ENCODE measurements at regions not wholly inside any gene's neighbourhood (a gene's known extent, or its start where the extent isn't known, plus 50 kb on each side); places are given as distances from the start of the nearest gene placed in this dataset.

GRCh38 chrX:147637190-147637589 lies 274.5 kb upstream of the FMR1 start:
- H3K27ac Mint-ChIP-seq (ENCODE audit: unreplicated experiment), result no peak overlapping the region
- no peaks in the 10 kb centered on the region for H3K27me3 Mint-ChIP-seq (ENCODE audit: low read depth)
- H3K4me1 Mint-ChIP-seq, result no peaks in the 10 kb centered on the region
- H3K9me3 Mint-ChIP-seq, result peaks cover 9% of the 10 kb centered on the region
- TF ChIP-seq CTCF (conservative IDR thresholded peaks at IDR 0.05), result no peak
- no peak for DNase-seq (ENCODE audit: low read depth, low spot score)
- H3K4me3 Mint-ChIP-seq, result no peak overlapping the region
- H3K36me3 Mint-ChIP-seq (ENCODE audit: low read depth), result no peaks in the 10 kb centered on the region

GRCh38 chrX:147646949-147647723 lies 264.6 kb upstream of the FMR1 start:
- H3K4me1 Mint-ChIP-seq, result no peaks in the 10 kb centered on the region
- H3K36me3 Mint-ChIP-seq (ENCODE audit: low read depth), result peaks cover 2% of the 10 kb centered on the region
- no peak for DNase-seq (ENCODE audit: low read depth, low spot score)
- no peak for TF ChIP-seq CTCF (conservative IDR thresholded peaks at IDR 0.05)
- no peak overlapping the region for H3K4me3 Mint-ChIP-seq
- H3K27me3 Mint-ChIP-seq (ENCODE audit: low read depth), result no peaks in the 10 kb centered on the region
- H3K9me3 Mint-ChIP-seq, result peaks cover 13% of the 10 kb centered on the region
- H3K27ac Mint-ChIP-seq (ENCODE audit: unreplicated experiment), result no peak overlapping the region

GRCh38 chrX:147675819-147676218 lies 235.9 kb upstream of the FMR1 start:
- no peak for DNase-seq (ENCODE audit: low read depth, low spot score)
- peaks cover 3% of the 10 kb centered on the region for H3K36me3 Mint-ChIP-seq (ENCODE audit: low read depth)
- TF ChIP-seq CTCF (conservative IDR thresholded peaks at IDR 0.05), result no peak
- H3K4me1 Mint-ChIP-seq, result no peaks in the 10 kb centered on the region
- H3K27me3 Mint-ChIP-seq (ENCODE audit: low read depth), result peaks cover 9% of the 10 kb centered on the region
- H3K27ac Mint-ChIP-seq (ENCODE audit: unreplicated experiment), result no peak overlapping the region
- peaks cover 8% of the 10 kb centered on the region for H3K9me3 Mint-ChIP-seq
- H3K4me3 Mint-ChIP-seq, result no peak overlapping the region

- no peak overlapping the region for H3K27ac Mint-ChIP-seq (ENCODE audit: unreplicated experiment)
- peaks cover 8% of the 10 kb centered on the region for H3K9me3 Mint-ChIP-seq
- no peak overlapping the region for H3K4me3 Mint-ChIP-seq
- peaks cover 3% of the 10 kb centered on the region for H3K27me3 Mint-ChIP-seq (ENCODE audit: low read depth)
- TF ChIP-seq CTCF (conservative IDR thresholded peaks at IDR 0.05), result no peak
- no peaks in the 10 kb centered on the region for H3K4me1 Mint-ChIP-seq
- H3K36me3 Mint-ChIP-seq (ENCODE audit: low read depth), result peaks cover 3% of the 10 kb centered on the region
- DNase-seq (ENCODE audit: low read depth, low spot score), result no peak
These were observed 232.2 kb upstream of the FMR1 start for GRCh38 chrX:147679356-147680005.

DNA sequence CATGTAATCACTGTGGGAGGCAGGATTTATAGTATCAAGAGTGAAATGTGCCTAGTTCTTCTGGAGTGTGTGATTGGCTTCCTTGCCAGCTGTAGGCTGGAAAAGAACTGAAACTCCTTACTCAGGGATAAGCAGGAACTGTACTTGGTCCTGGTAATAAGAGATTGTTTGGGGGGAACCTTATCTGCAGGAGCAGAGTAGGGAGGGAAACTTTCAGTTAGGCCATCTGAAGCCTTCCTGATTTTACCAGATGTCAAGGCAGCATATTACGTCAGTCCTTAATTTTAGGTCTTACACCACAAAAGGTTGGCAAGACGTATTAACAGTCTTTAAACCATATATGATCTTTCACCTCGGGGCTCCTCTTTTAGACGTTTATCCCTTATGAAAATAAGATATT lies 231.5 kb upstream of the FMR1 start:
- H3K9me3 Mint-ChIP-seq, result peaks cover 8% of the 10 kb centered on the region
- H3K4me1 Mint-ChIP-seq, result no peaks in the 10 kb centered on the region
- TF ChIP-seq CTCF (conservative IDR thresholded peaks at IDR 0.05), result no peak
- H3K4me3 Mint-ChIP-seq, result no peak overlapping the region
- peaks cover 6% of the 10 kb centered on the region for H3K27me3 Mint-ChIP-seq (ENCODE audit: low read depth)
- H3K36me3 Mint-ChIP-seq (ENCODE audit: low read depth), result peaks cover 1% of the 10 kb centered on the region
- no peak for DNase-seq (ENCODE audit: low read depth, low spot score)
- H3K27ac Mint-ChIP-seq (ENCODE audit: unreplicated experiment), result no peak overlapping the region

Measured in neural crest cell (in vitro differentiated cells).